ENCODE measurements at regions not wholly inside any gene's neighbourhood (a gene's known extent, or its start where the extent isn't known, plus 50 kb on each side); places are given as distances from the start of the nearest gene placed in this dataset.
"Not testable (repeated sequence)": the region's sequence is repeated elsewhere in the genome, so short reads cannot be mapped to it uniquely, and the experiment has no call there.

DNA sequence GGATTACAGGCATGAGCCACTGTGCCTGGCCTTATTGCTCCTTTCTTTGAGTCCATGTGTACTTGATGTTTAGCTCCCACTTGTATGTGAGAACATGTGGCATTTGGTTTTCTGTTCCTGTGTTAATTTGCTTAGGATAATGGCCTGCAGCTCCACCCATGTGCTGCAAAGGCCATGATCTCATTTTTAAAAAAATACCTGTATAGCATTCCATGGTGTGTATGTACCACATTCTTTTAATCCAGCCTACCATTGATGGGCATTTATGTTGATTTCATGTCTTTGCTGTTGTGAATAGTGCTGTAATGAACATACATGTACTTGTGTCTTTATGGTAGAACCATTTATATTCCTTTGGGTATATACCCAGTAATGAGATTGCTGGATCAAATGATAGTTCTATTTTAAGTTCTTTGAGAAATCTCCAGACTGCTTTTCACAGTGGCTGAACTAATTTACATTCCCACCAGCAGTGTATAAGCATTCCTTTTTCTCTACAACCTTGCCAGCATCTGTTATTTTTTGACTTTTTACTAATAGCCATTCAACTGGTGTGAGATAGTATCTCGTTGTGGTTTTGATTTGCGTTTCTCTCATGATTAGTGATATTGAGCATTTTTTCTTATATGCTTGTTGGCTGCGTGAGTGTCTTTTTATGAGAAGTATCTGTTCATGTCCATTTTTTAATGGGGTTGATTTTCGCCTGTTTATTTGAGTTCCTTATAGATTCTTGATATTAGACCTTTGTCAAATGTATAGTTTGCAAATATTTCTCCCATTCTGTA is 136.4 kb upstream of the SPRED2 start:
- no CpG with 5 or more reads among the region's 4 CpGs for WGBS (ENCODE audit: insufficient coverage)
- H3K27me3 ChIP-seq (ENCODE audit: control insufficient read depth, insufficient read depth, low read length); H3K9me3 ChIP-seq (ENCODE audit: control insufficient read depth, insufficient read depth, low read length); H3K4me3 ChIP-seq (ENCODE audit: low read depth, low read length); H3K4me1 ChIP-seq (ENCODE audit: control insufficient read depth, insufficient read depth, low read length); H3K27ac ChIP-seq (ENCODE audit: low read depth, low read length); H3K36me3 ChIP-seq (ENCODE audit: control insufficient read depth, insufficient read depth, low read length): not testable (repeated sequence)
- peak in 1 of 6 donors; percentile 25 for DNase-seq (ENCODE audit: low read depth in 4 of 6, low spot score in 6 of 6)

DNA sequence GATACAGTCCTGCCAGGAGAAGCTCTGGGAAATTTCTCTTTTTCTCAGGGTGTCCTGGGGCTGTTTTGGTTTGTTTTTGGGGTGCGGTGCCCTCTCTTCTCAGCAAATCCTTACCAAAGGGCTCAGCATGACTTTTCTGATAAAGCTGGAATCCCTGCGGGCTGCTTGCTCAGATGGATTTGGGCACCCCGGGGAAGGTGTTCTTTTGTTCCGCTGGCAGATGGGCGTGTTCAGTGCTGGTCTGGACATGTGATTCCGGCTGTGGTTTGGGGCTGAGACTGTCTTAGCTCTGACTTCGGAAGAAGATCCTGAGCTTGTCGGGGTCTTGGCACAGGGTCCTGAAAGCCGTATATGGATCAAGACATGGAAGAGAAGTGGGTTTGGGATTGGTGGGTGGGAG is 134.2 kb upstream of the SPRED2 start:
- H3K27me3 ChIP-seq (ENCODE audit: control insufficient read depth, insufficient read depth, low read length) = no peaks in the 10 kb centered on the region
- no peaks in the 10 kb centered on the region for H3K36me3 ChIP-seq (ENCODE audit: control insufficient read depth, insufficient read depth, low read length)
- no peak overlapping the region for H3K27ac ChIP-seq (ENCODE audit: low read depth, low read length)
- 13% methylated on average over 9 of the region's 9 CpGs for WGBS (ENCODE audit: insufficient coverage)
- no peaks in the 10 kb centered on the region for H3K9me3 ChIP-seq (ENCODE audit: control insufficient read depth, insufficient read depth, low read length)
- DNase-seq (ENCODE audit: low read depth in 4 of 6, low spot score in 6 of 6) = peak in 1 of 6 donors; percentile 21
- H3K4me1 ChIP-seq (ENCODE audit: control insufficient read depth, insufficient read depth, low read length) = peaks cover 5% of the 10 kb centered on the region
- peak overlapping the region; percentile 0 for H3K4me3 ChIP-seq (ENCODE audit: low read depth, low read length)

DNA sequence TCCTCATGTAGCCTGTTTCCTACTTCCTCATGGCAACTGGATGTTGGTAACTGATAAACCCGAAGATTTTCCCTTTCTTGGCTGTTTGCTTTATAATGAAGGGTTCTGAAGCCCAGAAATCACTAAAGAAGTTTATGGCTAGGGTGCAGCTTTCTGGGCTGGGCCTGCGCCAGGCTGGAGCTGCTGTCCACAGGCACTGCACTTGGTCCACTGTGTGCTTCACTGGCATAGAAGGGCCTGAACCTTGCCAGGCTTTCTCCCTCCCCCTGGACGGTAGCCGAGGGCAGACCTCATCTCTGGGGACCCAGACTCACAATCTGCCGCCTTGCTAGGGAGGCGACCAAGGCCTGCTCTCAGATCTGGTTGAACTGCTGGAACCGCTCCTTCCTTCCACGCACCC is 133.3 kb upstream of the SPRED2 start:
- DNase-seq (ENCODE audit: low read depth in 4 of 6, low spot score in 6 of 6) = no peak
- no peak overlapping the region for H3K4me3 ChIP-seq (ENCODE audit: low read depth, low read length)
- 73% methylated on average over 8 of the region's 8 CpGs for WGBS (ENCODE audit: insufficient coverage)
- H3K36me3 ChIP-seq (ENCODE audit: control insufficient read depth, insufficient read depth, low read length) = no peaks in the 10 kb centered on the region
- no peaks in the 10 kb centered on the region for H3K27me3 ChIP-seq (ENCODE audit: control insufficient read depth, insufficient read depth, low read length)
- peaks cover 5% of the 10 kb centered on the region for H3K4me1 ChIP-seq (ENCODE audit: control insufficient read depth, insufficient read depth, low read length)
- H3K27ac ChIP-seq (ENCODE audit: low read depth, low read length) = no peak overlapping the region
- H3K9me3 ChIP-seq (ENCODE audit: control insufficient read depth, insufficient read depth, low read length) = no peaks in the 10 kb centered on the region

DNA sequence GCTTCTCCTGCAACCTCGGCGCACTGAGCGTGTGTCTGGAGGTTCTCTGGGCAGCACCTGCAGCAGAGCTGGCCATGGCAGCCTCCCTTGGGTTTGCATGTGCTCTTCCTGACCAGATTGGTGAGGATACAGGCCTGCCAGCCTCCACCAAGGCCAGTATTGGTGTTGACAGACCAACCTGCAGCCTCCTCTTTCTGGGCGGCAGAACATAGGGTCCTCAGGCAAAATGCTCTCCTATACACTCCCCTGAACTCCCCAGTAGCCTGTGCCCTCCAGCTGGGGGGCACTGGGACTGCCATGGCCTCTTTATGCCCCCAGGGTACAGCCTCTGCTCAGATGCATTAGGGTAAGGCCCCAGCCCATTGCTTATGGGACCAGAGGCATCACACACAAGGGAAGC is 131.9 kb upstream of the SPRED2 start:
- Histone ChIP-seq H3K27ac (ENCODE audit: low read depth, low read length) (no peak overlapping the region), H3K27me3 (ENCODE audit: control insufficient read depth, insufficient read depth, low read length) (no peaks in the 10 kb centered on the region), H3K4me1 (ENCODE audit: control insufficient read depth, insufficient read depth, low read length) (peaks cover 5% of the 10 kb centered on the region), H3K4me3 (ENCODE audit: low read depth, low read length) (no peak overlapping the region), H3K36me3 (ENCODE audit: control insufficient read depth, insufficient read depth, low read length) (no peaks in the 10 kb centered on the region), H3K9me3 (ENCODE audit: control insufficient read depth, insufficient read depth, low read length) (no peaks in the 10 kb centered on the region)
- 97% methylated on average over 4 of the region's 4 CpGs for WGBS (ENCODE audit: insufficient coverage)
- DNase-seq (ENCODE audit: low read depth in 4 of 6, low spot score in 6 of 6) = no peak

DNA sequence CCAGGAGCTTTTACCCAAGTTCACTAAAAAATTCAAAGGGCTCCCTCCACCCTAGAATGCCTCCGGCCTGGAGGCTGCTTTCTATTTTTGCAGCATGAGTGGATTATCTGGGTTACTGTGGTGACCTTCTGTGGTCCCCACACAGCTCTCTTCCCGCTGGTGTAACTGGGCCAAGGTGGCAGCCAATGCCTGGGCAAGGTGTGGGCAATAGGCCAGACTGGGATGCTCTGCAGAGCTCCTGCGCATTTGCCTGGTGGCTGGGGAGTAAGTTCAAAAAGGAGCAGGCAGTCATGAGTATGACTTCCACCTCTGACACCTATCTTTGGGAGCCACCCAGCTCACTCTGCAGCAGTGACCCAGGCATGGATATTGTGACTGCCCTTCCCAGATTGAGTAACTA is 130.5 kb upstream of the SPRED2 start:
- no peaks in the 10 kb centered on the region for H3K27me3 ChIP-seq (ENCODE audit: control insufficient read depth, insufficient read depth, low read length)
- no peak overlapping the region for H3K27ac ChIP-seq (ENCODE audit: low read depth, low read length)
- 92% methylated on average over 2 of the region's 3 CpGs for WGBS (ENCODE audit: insufficient coverage)
- no peaks in the 10 kb centered on the region for H3K36me3 ChIP-seq (ENCODE audit: control insufficient read depth, insufficient read depth, low read length)
- no peak for DNase-seq (ENCODE audit: low read depth in 4 of 6, low spot score in 6 of 6)
- H3K4me1 ChIP-seq (ENCODE audit: control insufficient read depth, insufficient read depth, low read length) = peaks cover 5% of the 10 kb centered on the region
- no peak overlapping the region for H3K4me3 ChIP-seq (ENCODE audit: low read depth, low read length)
- H3K9me3 ChIP-seq (ENCODE audit: control insufficient read depth, insufficient read depth, low read length) = no peaks in the 10 kb centered on the region

DNA sequence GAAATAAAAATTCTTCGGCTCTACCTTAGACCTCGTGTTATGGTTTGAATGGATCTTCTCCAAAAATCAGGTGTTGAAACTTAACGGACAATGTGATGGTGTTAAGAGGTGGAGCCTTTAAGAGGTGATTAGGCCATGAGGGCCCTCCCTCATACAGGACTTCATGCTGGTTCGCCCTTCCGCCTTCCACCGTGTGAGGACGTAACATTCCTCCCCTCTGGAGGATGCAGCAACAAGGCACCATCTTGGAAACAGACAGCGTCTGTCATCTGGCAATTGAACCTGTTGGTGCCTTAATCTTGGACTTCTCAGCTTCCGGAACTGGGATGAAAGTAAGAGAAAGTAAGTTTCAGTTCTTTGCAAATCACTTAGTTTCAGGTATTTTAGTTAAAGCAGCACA is 126.3 kb upstream of the SPRED2 start:
- no peaks in the 10 kb centered on the region for H3K9me3 ChIP-seq (ENCODE audit: control insufficient read depth, insufficient read depth, low read length)
- no peaks in the 10 kb centered on the region for H3K27me3 ChIP-seq (ENCODE audit: control insufficient read depth, insufficient read depth, low read length)
- H3K4me3 ChIP-seq (ENCODE audit: low read depth, low read length) = no peak overlapping the region
- no peaks in the 10 kb centered on the region for H3K4me1 ChIP-seq (ENCODE audit: control insufficient read depth, insufficient read depth, low read length)
- 76% methylated on average over 9 of the region's 9 CpGs for WGBS (ENCODE audit: insufficient coverage)
- no peak for DNase-seq (ENCODE audit: low read depth in 4 of 6, low spot score in 6 of 6)
- no peak overlapping the region for H3K27ac ChIP-seq (ENCODE audit: low read depth, low read length)
- H3K36me3 ChIP-seq (ENCODE audit: control insufficient read depth, insufficient read depth, low read length) = no peaks in the 10 kb centered on the region

DNA sequence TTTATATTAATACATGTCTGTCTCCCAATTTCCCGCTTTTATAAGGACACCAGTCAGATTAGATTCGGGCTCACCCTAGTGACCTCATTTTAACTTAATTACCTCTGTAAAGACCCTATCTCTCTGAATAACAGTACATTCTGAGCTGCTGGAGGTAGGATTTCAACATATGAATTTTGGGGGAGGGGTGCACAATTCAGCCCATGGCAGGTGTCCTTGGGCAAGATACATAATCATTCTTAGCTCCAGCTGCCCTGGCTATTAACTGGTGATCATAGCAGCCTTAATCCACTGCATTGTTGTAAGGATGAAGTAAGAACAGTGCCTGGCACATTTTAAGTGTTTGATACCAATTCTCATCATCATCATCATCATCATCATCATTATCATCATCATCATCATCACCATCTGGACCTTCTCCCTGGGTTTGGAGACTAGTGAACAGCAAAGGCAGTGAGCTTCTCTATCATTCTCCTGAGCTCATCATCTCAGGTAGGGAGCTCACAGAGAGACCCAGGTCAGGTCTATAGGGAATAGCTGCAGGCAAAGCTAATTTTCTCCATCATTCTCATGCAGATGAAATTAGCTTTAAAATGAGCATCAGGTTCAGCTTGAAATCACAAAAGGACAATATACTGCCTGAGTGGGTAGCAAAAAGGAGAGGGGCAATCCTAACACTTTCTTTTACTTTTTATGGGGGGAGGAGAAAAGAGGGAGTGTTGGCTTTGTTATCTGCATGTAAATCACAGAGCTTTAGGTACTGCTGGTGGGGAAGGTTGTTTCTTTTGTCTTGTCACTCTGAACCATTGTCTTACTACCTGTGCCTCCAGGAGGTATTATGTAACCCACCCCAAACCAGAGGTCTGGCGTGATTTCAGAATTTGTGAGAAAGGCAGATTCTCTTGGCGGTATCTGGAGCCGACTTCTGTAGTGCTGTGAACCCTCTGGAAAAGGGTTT is 125.5 kb upstream of the SPRED2 start:
- Histone ChIP-seq H3K9me3 (ENCODE audit: control insufficient read depth, insufficient read depth, low read length) (no peaks in the 10 kb centered on the region), H3K4me3 (ENCODE audit: low read depth, low read length) (no peak overlapping the region), H3K27me3 (ENCODE audit: control insufficient read depth, insufficient read depth, low read length) (no peaks in the 10 kb centered on the region), H3K36me3 (ENCODE audit: control insufficient read depth, insufficient read depth, low read length) (no peaks in the 10 kb centered on the region), H3K4me1 (ENCODE audit: control insufficient read depth, insufficient read depth, low read length) (no peaks in the 10 kb centered on the region), H3K27ac (ENCODE audit: low read depth, low read length) (no peak overlapping the region)
- WGBS (ENCODE audit: insufficient coverage) = 90% methylated on average over 2 of the region's 5 CpGs
- DNase-seq (ENCODE audit: low read depth in 4 of 6, low spot score in 6 of 6) = no peak

DNA sequence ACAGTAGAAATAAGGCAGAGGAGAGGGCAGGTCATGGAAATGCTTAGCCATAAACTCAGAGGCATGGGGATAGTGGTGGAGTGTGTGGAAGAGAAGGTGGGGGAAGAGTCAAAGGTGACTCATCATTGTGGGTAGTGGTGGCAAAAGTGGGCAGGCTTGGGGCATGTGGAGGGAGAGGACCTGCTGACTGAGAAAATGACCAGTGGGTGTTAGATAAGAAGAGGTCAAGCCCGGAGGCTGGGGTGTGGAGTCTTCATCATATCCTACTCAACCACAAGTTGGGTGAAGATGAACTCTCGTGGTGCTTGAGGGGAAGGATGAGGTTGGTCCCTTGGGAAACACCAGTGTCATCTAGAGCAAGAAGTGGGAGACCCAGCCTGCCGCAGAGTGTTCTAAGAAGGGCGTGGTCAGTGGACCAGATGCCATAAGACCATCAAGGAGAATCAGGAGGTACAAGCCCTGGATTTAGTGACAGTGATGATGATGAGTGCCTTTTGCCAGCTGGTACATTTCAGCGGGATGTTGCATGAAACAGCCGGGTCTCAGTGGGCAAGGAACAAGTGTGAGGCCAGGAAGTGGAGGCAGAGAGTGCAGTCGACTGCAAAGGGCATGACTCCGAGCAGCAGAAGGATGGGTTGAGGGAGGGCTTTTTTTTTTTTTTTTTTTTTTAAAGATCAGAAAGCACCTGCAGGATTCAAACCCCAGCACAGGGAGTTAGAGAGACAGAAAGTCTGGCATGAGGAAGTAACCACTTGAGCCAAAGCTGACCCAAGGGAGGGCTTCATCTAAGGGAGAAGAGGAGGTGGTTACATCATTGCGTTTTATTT is 122.6 kb upstream of the SPRED2 start:
- WGBS (ENCODE audit: insufficient coverage) = 93% methylated on average over 6 of the region's 9 CpGs

DNA sequence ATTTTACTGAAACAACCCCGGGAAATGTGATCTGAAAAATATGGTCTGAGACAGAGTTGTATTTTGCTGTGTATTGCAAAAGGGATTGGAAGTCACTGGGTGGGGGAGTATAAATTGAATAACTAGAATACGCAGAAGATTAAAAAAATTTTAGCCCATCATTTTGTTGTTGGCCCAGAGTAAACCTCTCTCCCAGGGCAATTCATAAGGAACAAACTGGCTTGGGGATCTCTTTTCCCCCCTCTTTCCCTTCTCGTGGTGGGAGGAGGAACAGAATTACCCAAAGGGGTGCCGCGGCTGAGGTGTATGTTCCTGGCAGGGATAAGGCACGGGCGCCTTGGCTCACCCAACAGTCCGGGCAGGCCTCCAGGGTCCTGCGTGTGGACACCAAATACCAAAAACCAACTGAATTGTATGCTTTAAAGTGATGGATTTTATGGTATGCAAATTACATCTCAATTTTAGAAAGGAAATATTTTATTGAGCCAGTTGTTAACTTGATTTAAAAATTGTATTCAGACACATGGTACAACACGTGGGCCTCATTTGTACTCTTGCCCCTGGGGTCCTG is 121.2 kb upstream of the SPRED2 start:
- WGBS (ENCODE audit: insufficient coverage) = 33% methylated on average over 2 of the region's 10 CpGs
- no peaks in the 10 kb centered on the region for H3K27me3 ChIP-seq (ENCODE audit: control insufficient read depth, insufficient read depth, low read length)
- no peak overlapping the region for H3K27ac ChIP-seq (ENCODE audit: low read depth, low read length)
- no peaks in the 10 kb centered on the region for H3K9me3 ChIP-seq (ENCODE audit: control insufficient read depth, insufficient read depth, low read length)
- no peaks in the 10 kb centered on the region for H3K36me3 ChIP-seq (ENCODE audit: control insufficient read depth, insufficient read depth, low read length)
- no peak for DNase-seq (ENCODE audit: low read depth in 4 of 6, low spot score in 6 of 6)
- H3K4me3 ChIP-seq (ENCODE audit: low read depth, low read length) = no peak overlapping the region
- no peaks in the 10 kb centered on the region for H3K4me1 ChIP-seq (ENCODE audit: control insufficient read depth, insufficient read depth, low read length)

More for the DNA sequence above, 122.6 kb upstream of the SPRED2 start:
- DNase-seq (ENCODE audit: low read depth in 4 of 6, low spot score in 6 of 6) = no peak
- H3K36me3 ChIP-seq (ENCODE audit: control insufficient read depth, insufficient read depth, low read length) = no peaks in the 10 kb centered on the region
- no peaks in the 10 kb centered on the region for H3K27me3 ChIP-seq (ENCODE audit: control insufficient read depth, insufficient read depth, low read length)
- no peak overlapping the region for H3K4me3 ChIP-seq (ENCODE audit: low read depth, low read length)
- H3K9me3 ChIP-seq (ENCODE audit: control insufficient read depth, insufficient read depth, low read length) = no peaks in the 10 kb centered on the region
- no peak overlapping the region for H3K27ac ChIP-seq (ENCODE audit: low read depth, low read length)
- no peaks in the 10 kb centered on the region for H3K4me1 ChIP-seq (ENCODE audit: control insufficient read depth, insufficient read depth, low read length)
